ENCODE measurements at regions not wholly inside any gene's neighbourhood (a gene's known extent, or its start where the extent isn't known, plus 50 kb on each side); places are given as distances from the start of the nearest gene placed in this dataset.

DNA sequence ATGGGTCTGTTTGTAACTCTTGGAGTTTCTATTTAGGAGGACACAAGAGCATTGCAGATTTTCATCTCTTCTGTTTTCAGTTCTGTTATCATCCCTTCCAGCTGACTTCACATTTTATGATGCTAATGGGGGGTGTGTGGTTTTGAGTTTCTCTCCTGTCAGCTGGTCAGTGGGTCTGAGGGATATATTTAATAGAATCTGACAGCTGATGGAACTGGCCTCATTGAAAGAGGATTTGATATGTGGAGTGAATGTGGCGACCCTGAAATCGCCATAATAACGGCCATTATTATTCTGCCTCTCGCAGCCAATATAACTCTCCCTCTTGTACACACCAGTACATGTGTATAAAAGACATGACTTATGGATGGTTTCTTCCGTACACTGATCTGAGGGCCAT is 128.1 kb downstream of the SALL1 start:
- TF ChIP-seq CTCF (IDR thresholded peaks at IDR 0.05; ENCODE audit: poor library complexity) (no peak), EZH2 (IDR thresholded peaks at IDR 0.05; ENCODE audit: borderline replicate concordance) (no peak)
